Activated CD4-positive, alpha-beta memory T cell treated with anti-CD3 and anti-CD28 coated beads for 36 hours (primary cell): ENCODE measurements at regions not wholly inside any gene's neighbourhood (a gene's known extent, or its start where the extent isn't known, plus 50 kb on each side); places are given as distances from the start of the nearest gene placed in this dataset.
"Not testable (repeated sequence)": the region's sequence is repeated elsewhere in the genome, so short reads cannot be mapped to it uniquely, and the experiment has no call there.

ENCODE experiments used
- CTCF ChIA-PET: fragments of 350-600 bp; sonication (Branson Sonifier 250); formaldehyde crosslinking; loops from one replicate; lab custom pipeline; 2021; ENCODE audit warnings: antibody characterized with exemption, inconsistent platforms; lab: Charles Lee
- POLR2A ChIA-PET: fragments of 350-600 bp; sonication (Branson Sonifier 250); formaldehyde crosslinking; loops from one replicate; lab custom pipeline; 2021; ENCODE audit warnings: antibody characterized with exemption; lab: Charles Lee
- DNase-seq: peaks from one replicate; pipeline ENCODE4 v3.0.0-alpha.2; 2020
- H3K27ac Mint-ChIP-seq: one replicate; pipeline ENCODE4 v1.8.0; 2021; ENCODE audit warnings: mixed read lengths
- H3K27me3 Mint-ChIP-seq: one replicate; pipeline ENCODE4 v1.8.0; 2021; ENCODE audit warnings: mixed read lengths
- H3K36me3 Mint-ChIP-seq: one replicate; pipeline ENCODE4 v1.8.0; 2021; ENCODE audit warnings: mixed read lengths
- H3K4me1 Mint-ChIP-seq: one replicate; pipeline ENCODE4 v1.8.0; 2021; ENCODE audit warnings: low read depth, mixed read lengths
- H3K4me3 Mint-ChIP-seq: one replicate; pipeline ENCODE4 v1.8.0; 2021; ENCODE audit warnings: mild to moderate bottlenecking, mixed read lengths
- H3K9me3 Mint-ChIP-seq: one replicate; pipeline ENCODE4 v1.8.0; 2021; ENCODE audit warnings: mixed read lengths
- intact Hi-C: fragments of 100-400 bp; cut with micrococcal nuclease; formaldehyde crosslinking; loops from one replicate; pipeline ENCODE4 v1.15.1; 2023

DNA sequence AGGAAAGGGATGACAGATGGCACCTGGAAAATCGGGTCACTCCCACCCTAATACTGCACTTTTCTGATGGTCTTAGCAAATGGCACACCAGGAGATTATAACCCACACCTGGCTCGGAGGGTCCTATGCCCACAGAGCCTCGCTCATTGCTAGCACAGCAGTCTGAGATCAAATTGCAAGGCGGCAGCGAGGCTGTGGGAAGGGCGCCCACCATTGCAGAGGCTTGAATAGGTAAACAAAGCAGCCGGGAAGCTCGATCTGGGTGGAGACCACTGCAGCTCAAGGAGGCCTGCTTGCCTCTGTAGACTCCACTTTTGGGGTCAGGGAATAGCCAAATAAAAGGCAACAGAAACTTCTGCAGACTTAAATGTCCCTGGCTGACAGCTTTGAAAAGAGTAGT lies 622.7 kb upstream of the ZNF804A start:
- H3K27ac Mint-ChIP-seq, H3K4me3 Mint-ChIP-seq, H3K4me1 Mint-ChIP-seq, H3K27me3 Mint-ChIP-seq, CTCF ChIA-PET, H3K36me3 Mint-ChIP-seq, intact Hi-C loops, POLR2A ChIA-PET, DNase-seq: not testable (repeated sequence)
- H3K9me3 Mint-ChIP-seq = peaks cover 29% of the 10 kb centered on the region

DNA sequence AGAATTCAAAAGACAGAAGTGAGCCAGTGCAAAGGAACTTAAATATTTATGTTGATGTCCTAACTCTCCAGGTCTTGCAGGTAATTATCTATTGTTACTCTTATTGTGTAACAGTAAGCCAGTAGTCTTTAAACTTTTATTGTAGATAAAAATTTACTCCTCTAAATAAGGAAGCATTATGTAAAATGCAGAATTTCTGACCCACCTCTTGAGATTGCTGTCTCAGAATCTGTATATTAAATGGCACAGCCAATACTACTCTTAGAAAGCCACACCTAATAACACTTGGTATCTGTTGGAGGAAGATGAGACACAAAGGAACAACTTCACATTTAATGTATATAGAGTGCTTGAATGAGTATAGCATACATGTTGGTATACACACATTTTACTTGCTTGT lies 613.5 kb upstream of the ZNF804A start:
- no peak for DNase-seq
- Mint-ChIP-seq H3K4me3 (no peak overlapping the region), H3K9me3 (peaks cover 6% of the 10 kb centered on the region), H3K4me1 (no peaks in the 10 kb centered on the region), H3K27me3 (no peaks in the 10 kb centered on the region), H3K27ac (no peak overlapping the region), H3K36me3 (no peaks in the 10 kb centered on the region)
- CTCF ChIA-PET = no interaction called here
- intact Hi-C loops = no loop called here
- POLR2A ChIA-PET = no interaction called here

DNA sequence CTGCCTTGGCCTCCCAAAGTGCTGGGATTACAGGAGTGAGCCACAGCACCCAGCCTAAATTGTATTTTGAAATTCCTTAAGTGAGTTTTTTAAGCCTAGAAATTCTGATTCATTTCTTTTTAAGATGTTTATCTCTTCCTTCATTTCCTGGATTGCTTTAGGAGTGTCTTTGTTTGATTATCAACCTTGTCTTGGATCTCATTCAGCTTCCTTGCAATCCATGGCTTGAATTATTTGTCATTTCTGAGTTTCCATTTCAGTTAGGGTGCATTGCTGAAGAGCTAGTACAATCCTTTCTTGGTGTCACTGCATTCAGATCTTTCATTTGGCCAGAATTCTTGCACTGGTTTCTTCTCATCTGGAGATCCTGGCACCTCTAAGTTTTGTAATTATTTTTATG lies 606.4 kb upstream of the ZNF804A start:
- Mint-ChIP-seq H3K9me3 (peaks cover 6% of the 10 kb centered on the region), H3K27me3 (no peaks in the 10 kb centered on the region), H3K36me3 (no peaks in the 10 kb centered on the region), H3K27ac (no peak overlapping the region), H3K4me1 (no peaks in the 10 kb centered on the region), H3K4me3 (no peak overlapping the region)
- intact Hi-C loops = no loop called here
- POLR2A ChIA-PET = no interaction called here
- CTCF ChIA-PET = no interaction called here
- DNase-seq = no peak

- CTCF ChIA-PET = no interaction called here
- H3K9me3 Mint-ChIP-seq = no peaks in the 10 kb centered on the region
- intact Hi-C loops = no loop called here
- no peaks in the 10 kb centered on the region for H3K36me3 Mint-ChIP-seq
- no peaks in the 10 kb centered on the region for H3K27me3 Mint-ChIP-seq
- no peak overlapping the region for H3K27ac Mint-ChIP-seq
- no peak overlapping the region for H3K4me3 Mint-ChIP-seq
- DNase-seq = no peak
- no peaks in the 10 kb centered on the region for H3K4me1 Mint-ChIP-seq
- POLR2A ChIA-PET = no interaction called here
These were observed 605.3 kb upstream of the ZNF804A start for GRCh38 chr2:183993052-183993451.

DNA sequence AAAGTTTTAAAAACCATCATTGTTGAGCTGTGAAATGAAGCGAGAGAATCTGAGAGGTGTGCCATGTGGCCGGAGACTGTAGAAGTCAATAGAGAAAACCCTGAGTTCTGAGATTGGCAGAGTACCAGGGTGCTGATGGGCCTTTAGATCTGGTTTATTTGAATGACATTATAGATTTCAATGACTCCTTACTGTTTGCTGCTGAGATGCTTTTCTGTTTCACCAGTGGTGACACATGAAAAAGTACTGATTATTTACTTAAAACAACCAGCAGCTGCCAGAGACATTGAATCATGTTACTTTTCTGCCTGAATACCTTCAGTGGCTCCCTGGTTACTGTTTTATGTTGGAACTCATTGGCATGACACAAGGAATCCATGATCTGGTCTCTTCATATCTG lies 602.7 kb upstream of the ZNF804A start:
- Mint-ChIP-seq H3K4me1 (no peaks in the 10 kb centered on the region), H3K9me3 (no peaks in the 10 kb centered on the region), H3K36me3 (no peaks in the 10 kb centered on the region), H3K27me3 (no peaks in the 10 kb centered on the region), H3K27ac (no peak overlapping the region), H3K4me3 (no peak overlapping the region)
- ChIA-PET CTCF (no interaction called here), POLR2A (no interaction called here)
- intact Hi-C loops = no loop called here
- no peak for DNase-seq

DNA sequence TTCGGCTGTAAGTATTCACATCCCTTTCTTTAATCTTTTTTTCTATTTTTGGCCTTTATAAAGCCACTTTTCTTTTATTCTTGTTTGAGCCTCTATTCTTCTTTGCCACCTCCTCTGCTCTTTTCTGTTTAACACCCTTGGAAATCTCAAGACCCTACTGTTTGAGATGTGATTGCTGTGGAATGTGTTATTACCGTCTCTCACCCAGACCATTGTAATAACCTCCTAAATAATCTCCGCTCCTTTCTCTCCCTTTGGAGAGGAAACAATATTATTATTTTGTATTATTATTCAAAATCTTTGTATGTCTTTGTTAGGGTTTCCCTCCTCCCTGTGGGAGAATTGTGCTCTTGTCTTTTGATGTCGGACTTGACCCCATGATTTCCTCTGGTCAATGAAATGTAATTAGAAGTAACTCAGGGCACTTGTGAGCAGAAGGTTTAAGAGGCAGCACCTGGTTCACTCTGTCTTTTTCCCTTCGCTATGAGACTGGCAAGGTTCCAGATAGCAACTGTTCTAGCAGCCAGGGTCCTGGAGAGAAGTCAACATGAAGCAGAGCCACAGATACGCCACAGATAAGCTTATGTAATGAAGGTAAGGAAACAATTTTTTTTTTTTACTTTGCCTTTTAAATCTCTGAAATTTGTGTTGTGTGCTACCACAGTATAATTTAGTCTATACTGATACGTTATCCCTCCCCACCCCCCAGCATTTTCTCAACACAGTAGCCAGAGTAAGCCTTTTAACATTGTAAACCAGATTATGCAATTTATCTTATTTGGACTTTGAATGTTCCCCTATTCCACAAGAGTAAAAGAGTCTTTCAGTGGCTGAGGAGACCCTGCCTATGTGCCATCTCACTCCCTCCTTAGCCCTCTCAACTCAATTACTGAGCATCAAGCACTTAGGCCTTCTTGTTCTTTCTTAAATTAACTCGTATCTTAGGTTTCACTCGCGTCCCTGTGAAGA lies 601.2 kb upstream of the ZNF804A start:
- H3K27me3 Mint-ChIP-seq = no peaks in the 10 kb centered on the region
- no peaks in the 10 kb centered on the region for H3K9me3 Mint-ChIP-seq
- DNase-seq = no peak
- H3K27ac Mint-ChIP-seq = no peak overlapping the region
- no peak overlapping the region for H3K4me3 Mint-ChIP-seq
- no peaks in the 10 kb centered on the region for H3K36me3 Mint-ChIP-seq
- intact Hi-C loops = no loop called here
- no peaks in the 10 kb centered on the region for H3K4me1 Mint-ChIP-seq
- ChIA-PET CTCF (no interaction called here), POLR2A (no interaction called here)

DNA sequence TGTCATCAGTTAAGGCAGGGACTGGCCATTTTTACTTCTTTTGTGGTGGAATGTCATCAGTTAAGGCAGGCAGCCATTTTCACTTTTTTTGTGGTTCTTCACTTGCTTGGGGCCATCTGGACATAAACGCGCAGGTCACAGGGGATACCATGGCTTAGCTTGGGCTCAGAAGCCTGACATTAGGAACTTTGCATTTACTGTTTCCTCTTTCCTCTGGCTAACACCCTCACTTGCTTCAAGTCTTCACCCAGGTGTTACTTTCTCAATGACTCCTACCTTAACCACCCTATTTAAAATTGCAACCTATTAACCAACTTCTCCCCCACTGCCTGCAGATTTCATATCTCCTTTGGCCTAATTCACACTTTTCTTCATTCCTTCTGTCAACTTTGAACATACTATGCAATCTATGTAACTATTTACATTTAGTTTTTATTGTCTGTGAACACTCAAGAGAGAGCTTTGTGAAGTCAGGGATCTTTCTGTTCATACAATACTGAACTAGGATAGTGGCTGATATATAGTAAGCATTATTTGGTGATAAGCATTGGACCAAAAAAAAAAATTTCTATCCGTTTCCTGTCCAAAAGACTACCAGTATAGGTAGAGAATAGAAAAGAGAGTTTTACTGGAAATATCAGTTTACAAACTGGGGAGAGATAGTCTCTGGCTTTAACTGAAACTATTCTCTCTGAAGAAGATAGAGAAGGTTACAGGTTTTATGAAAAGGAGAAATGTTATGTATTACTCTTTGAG lies 600.1 kb upstream of the ZNF804A start:
- Mint-ChIP-seq H3K27ac (no peak overlapping the region), H3K36me3 (no peaks in the 10 kb centered on the region), H3K9me3 (no peaks in the 10 kb centered on the region), H3K4me3 (no peak overlapping the region), H3K27me3 (no peaks in the 10 kb centered on the region), H3K4me1 (no peaks in the 10 kb centered on the region)
- no peak for DNase-seq
- CTCF ChIA-PET = no interaction called here
- intact Hi-C loops = no loop called here
- POLR2A ChIA-PET = no interaction called here

GRCh38 chr2:183998797-183999190 lies 599.5 kb upstream of the ZNF804A start:
- DNase-seq = no peak
- ChIA-PET CTCF (no interaction called here), POLR2A (no interaction called here)
- Mint-ChIP-seq H3K9me3 (no peaks in the 10 kb centered on the region), H3K4me3 (no peak overlapping the region), H3K27me3 (no peaks in the 10 kb centered on the region), H3K36me3 (no peaks in the 10 kb centered on the region), H3K27ac (no peak overlapping the region), H3K4me1 (no peaks in the 10 kb centered on the region)
- intact Hi-C loops = no loop called here

DNA sequence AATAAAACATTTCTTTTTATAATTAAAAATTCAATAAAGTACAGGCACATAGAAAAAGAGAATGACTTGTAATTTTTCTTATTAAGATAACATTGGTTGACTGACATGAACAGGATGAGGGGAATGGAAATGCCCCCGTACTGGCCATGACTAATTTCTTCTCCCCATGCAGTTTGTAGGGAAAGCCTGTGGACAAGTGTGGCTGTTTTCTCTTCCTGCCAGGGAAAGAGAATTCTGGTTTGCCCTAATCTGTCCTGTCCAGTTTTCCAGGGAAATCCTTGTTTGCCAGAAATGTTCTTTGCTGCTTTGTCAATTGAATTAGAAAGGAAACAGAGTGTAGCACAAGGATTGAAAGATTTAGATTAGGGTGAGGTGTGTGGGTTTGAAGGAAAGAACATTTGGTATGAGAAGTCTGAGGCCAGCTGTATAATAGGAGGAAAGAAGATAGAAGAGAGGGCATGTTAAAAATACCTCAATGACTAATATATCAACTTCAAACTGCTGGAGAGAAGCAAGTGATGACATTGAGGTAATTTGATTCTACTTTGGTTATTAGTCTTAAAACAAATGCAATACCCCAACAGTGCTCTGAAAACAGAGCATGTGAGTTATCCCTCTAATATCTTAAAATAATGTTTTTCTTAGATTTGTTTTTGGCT lies 593.9 kb upstream of the ZNF804A start:
- intact Hi-C loops = no loop called here
- POLR2A ChIA-PET = no interaction called here
- CTCF ChIA-PET = no interaction called here

GRCh38 chr2:184004948-184005672 lies 593.2 kb upstream of the ZNF804A start:
- no peaks in the 10 kb centered on the region for H3K27me3 Mint-ChIP-seq
- DNase-seq = no peak
- intact Hi-C loops = no loop called here
- ChIA-PET POLR2A (no interaction called here), CTCF (no interaction called here)
- H3K4me1 Mint-ChIP-seq = no peaks in the 10 kb centered on the region
- H3K27ac Mint-ChIP-seq = no peak overlapping the region
- H3K4me3 Mint-ChIP-seq = no peak overlapping the region
- H3K36me3 Mint-ChIP-seq = no peaks in the 10 kb centered on the region
- no peaks in the 10 kb centered on the region for H3K9me3 Mint-ChIP-seq

More for the DNA sequence above, 593.9 kb upstream of the ZNF804A start:
- Mint-ChIP-seq H3K27me3 (no peaks in the 10 kb centered on the region), H3K36me3 (no peaks in the 10 kb centered on the region), H3K9me3 (no peaks in the 10 kb centered on the region), H3K27ac (no peak overlapping the region), H3K4me3 (no peak overlapping the region), H3K4me1 (no peaks in the 10 kb centered on the region)
- DNase-seq = no peak

DNA sequence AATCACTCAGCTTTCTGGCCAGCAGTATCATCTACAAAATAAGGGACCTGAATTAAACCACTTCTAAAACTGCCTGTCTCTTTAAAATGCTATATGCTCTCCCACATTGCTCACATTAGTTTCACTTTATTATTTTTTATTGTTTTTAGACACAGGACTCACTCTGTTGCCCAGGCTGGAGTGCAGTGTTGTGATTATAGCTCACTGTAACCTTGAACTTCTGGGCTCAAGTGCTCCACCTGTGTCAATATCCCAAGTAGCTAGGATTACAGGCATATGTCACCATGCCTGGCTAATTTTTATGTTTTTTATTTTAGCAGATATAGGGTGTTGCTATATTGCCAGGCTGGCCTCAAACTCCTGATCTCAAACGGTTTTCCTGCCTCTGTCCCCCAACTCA lies 591.3 kb upstream of the ZNF804A start:
- CTCF ChIA-PET = no interaction called here
- Mint-ChIP-seq H3K27ac (no peak overlapping the region), H3K27me3 (no peaks in the 10 kb centered on the region), H3K4me1 (no peaks in the 10 kb centered on the region), H3K36me3 (no peaks in the 10 kb centered on the region), H3K4me3 (no peak overlapping the region), H3K9me3 (no peaks in the 10 kb centered on the region)
- no peak for DNase-seq
- intact Hi-C loops = no loop called here
- POLR2A ChIA-PET = no interaction called here

- H3K36me3 Mint-ChIP-seq = no peaks in the 10 kb centered on the region
- H3K27me3 Mint-ChIP-seq = no peaks in the 10 kb centered on the region
- no peak overlapping the region for H3K4me3 Mint-ChIP-seq
- ChIA-PET CTCF (no interaction called here), POLR2A (no interaction called here)
- intact Hi-C loops = no loop called here
- H3K27ac Mint-ChIP-seq = no peak overlapping the region
- H3K4me1 Mint-ChIP-seq = no peaks in the 10 kb centered on the region
- no peak for DNase-seq
- H3K9me3 Mint-ChIP-seq = peaks cover 2% of the 10 kb centered on the region
These were observed 571.4 kb upstream of the ZNF804A start for GRCh38 chr2:184026961-184027360.
